Activated CD8-positive, alpha-beta memory T cell treated with anti-CD3 and anti-CD28 coated beads for 1 hour (primary cell): ENCODE measurements at regions not wholly inside any gene's neighbourhood (a gene's known extent, or its start where the extent isn't known, plus 50 kb on each side); places are given as distances from the start of the nearest gene placed in this dataset.

Experiments
- DNase-seq, 2 donors: peaks; one replicate each; pipeline ENCODE4 v3.0.0-alpha.2; 2020; ENCODE audit warnings: low read depth in 1 of 2; ENCODE audit errors: extremely low read depth in 1 of 2

DNA sequence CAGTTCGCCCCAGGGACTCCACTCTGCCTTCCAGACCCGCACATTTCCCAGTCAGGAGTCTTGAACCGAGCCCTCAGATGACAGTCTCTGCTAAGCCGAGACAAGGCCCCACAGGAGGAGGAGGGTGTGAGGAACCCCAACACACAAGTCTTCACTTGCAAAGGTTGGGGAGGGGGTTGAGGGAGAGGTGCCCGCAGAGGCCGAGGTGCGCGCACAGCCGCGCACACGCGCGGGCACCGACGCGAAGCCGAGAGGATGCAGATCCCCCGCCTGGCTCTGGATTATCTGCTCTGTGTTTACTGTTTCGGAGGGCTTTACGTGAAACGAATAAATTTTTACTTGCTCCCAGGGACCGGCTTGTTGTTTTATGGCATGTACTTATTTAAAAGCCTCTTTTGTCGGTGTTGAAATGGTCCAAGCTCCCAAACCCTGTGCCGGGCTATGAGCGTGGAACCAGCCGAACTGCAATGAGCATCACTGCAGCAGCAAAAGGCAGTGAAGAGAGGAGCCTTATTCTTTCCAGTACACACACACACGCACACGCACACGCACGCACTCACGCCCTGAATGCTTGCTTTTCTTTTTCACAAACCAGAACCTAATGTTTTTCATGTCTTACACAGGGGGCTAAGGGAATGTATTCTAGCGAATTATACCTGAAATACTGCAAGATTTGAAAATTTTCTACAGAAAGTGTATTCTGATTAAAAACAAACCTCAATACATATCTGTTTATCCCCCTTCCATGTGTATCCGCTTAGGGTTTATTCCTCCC is 297.7 kb downstream of the PARP8 start:
- no peak for DNase-seq

DNA sequence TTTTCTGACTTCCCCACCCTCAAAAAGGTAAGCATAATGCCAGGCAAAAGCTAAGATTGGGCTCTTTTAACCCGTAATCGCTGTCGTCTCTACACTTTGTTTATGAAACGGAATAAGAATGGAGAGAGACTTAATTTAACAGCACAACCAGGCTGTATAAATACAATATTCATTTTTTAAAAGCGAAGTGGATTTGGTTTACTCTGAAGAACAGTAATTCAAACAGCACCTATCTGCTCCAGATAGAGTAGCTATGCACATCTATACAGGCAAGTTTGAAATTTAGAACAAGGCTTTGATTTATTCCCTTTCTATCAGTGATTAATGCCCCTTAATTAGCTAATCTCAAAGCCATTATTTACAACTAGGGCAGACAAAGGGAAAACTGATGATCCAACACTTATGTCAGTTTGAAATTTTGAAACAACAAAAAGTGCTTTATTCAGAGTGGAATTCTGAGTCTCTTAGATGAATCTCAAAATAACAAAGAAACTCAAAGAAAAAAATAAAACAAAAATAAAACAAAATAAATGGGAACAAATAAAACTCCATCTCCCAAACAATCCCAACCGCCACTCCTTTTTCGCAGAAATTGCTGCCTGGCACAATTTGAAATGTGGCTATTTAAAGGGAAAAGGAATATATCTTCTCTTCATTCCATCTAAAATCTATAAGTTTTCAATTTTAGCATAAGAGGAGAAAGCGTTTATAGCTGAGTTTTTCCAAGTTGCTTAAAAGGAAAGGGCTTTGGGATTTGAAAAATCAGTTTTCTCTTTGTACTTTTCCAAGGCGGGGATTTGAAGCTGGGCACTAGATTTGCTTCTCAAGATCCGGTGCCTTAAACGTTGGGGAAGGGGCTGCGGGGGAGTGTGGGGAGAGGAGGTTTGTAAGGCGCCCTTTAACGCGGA is 298.6 kb downstream of the PARP8 start:
- no peak for DNase-seq

DNA sequence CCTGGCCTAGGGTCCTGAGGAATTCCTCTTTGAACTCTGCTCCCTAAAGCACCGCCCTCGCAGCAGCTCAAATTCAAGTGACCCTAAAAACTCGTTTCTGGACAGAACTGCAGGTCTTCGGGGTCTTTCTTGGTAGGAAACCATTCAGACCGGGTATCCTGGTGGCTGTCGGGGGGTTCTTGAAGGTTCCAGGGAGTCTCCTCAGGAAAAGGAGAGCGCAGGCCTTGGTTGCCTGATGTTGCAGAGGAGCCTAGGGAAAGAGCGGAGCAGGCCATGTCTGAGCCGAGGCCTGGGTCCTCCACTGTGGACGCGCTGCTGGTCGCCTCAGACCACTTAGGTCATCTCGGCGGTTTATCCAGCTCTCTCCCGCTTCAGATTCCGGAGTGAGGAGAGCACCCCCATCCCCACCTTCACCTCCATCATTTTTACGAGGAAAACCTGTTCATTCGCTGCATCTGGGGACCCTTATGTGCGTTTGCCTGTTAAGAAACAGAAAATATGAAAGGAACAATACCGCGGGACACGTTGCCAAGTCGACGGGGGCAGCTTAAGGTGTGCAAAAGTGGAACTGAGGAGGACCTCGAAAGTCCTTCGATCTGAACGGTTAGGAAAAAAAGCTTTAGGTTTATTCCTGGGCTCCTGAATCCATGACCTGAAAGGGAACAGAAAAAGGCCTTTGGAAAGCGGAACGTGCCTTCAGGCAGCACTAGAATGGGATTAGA is 299.4 kb downstream of the PARP8 start:
- no peak for DNase-seq

DNA sequence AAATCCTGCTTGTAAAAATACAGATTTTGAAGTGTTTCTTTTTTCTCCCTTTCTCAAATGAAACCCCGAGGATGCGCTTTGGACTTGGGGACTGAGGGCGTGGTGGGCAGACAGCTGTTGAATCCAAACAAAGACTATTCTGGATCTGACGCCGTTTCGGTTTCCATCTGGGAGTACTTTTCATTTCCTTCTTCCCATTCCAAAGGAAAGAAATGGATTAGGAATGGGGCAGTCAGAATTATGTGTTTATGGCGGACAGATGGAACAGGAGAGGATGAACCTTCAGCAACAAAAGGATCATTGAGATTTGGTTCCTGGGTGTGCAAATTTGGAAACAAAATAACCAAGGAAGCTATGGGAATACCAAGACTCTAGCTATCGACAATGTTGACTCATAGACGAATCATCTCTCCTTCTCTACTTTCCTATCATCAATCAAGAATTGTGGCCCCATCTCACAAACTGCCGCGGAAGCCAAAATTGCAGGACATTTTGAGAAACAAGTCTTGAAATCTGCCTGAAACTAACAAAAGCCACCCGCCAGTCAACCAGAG is 300.6 kb downstream of the PARP8 start:
- no peak for DNase-seq

DNA sequence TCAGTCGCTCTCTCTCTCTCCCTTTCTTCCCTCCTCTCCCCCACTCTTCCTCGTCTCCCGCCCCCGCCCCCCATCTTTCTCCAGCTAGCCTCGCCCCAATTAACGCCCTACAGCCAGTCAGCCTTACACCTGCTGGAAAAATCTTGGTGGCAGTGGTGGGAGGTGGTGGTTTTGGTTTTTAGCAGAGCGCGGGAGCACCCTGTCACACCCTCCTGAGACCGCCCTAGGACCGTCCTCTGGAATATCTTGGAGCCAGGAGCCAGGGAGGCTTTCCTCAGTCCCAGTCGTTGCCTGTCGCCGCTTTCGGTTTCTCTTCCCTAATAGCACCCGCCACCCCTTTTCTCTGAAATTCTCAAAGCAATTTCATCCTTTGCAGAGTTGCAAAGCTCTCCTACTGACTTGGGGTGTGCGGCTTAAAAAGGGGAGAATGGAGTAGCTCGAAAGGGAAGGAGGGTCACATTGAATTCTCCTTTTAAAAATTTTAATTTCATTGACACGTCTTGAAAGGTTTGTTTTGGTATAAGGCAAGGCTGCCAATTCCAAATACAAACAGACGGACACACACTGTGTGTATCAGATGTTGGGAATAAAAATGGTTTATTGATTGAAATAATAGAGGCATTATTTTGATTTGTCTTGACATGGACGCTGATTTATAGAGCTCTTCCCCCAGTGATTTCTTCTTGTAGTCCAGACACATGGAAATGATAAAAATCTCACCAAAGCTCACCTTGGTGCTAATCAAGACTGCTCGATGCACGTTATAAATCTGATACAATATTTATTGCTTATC is 301.3 kb downstream of the PARP8 start:
- DNase-seq, result no peak

DNA sequence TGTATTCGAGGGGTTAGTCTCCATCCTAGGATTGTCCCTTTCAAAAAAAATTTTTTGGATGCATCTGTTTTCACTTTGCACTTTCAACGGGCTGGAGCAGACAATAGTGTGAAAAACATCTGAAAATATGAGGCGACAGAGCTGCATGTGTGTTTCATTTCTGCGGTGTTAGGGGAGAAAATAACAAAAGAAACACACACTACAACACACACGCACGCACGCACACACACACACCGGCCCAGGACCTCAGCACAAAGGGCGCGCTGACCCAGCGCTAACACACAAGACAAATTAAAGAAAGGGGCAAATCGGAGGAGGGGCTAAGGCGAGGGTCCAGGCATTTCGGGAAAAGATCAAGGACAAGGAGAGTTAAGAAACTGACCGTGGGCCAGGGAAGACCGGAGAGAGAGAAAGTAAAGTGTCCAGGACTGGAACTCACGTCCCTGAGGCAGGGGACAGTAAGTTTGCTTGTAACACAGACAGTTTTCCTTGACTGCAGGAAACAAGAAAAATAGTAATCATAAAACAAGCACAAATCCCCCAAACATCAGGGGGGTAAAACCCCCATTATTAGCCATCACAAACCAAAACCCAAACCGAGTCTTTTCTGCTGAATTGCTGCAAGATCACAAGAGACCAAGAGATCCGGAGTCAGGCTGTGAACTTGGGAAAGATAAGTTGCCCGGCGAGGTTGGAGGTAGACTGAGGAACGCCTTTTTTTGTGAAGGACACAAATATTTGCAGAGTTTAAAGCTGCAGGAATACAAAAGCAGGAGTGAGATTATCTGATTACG is 302.1 kb downstream of the PARP8 start:
- no peak for DNase-seq

DNA sequence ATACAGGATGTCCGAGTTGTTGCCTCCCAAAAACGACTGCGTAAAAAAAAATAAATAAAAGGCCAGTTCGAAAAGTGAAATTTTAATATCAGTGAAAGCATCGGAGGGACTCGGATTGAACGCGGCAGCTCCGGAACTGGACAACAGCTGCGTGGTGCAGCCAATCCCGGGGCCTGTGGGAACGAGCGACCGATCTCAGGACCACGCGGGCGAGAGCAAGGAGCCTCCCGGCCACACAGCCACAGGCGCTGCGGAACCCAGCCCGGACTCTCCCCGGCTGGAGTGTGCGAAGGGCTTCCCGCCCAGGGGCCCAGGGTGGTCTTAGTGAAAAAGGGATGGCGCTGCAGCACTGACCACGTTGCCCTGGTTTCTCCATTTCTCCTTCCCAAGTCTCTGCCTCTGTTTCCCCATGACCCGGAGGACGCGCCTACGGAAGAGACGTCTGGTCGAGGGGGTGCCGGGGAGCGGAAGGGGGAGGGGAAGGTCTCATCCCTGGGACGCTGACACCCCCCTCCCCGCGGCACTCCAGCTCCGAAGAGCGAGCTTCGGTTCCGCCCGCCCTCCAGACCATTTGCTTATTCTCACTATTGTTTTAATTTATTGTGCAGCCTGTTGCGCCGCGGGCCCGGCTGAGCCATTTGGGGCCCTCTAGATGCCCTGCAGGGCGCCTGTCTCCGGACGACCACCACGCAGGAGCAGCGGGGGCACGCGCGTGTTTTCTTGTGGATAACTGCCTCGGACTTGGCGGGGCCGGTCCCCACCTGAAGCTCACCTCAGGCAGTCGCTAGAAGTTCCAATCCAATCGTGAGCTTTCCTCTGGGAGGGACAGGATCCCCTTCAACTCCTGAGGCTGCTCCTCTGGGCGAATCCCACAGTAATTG is 303.0 kb downstream of the PARP8 start:
- no peak for DNase-seq

DNA sequence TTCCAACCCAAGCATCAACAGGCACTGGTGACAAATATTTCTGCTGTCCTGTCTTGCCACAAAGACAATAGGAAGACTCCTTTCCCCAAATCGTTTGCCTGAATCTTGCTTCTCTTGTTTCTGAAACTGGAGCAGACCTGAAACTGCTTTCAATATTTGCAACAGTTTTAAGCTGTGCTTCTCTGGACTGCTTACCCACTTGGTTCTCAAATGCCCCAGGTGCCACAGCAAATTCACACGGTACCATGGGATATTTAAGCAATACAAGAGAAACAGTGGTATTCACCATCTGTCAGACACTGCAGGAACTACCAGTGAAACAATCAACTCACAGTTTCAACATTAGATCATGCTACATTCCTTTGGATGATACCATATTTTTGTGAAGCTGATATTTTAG is 309.4 kb downstream of the PARP8 start:
- no peak for DNase-seq

DNA sequence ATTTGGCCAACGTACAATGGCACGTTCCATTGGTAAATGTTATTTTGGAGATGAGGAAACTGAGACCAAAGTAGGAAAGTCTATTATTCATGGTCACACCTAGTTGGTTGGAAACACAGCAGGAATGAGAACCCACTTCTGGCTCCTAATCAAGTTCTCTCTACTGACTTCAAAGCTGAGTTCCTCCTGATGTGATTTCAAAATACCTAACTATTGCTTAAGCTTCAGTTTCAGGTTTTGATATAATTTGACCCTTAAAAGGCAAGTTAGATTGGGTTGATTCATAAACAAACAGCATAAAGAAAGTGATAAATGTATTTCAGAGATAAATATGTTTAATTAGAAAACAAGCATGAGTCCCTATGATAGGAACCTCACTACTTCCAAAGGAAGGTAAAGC is 312.5 kb downstream of the PARP8 start:
- no peak for DNase-seq

DNA sequence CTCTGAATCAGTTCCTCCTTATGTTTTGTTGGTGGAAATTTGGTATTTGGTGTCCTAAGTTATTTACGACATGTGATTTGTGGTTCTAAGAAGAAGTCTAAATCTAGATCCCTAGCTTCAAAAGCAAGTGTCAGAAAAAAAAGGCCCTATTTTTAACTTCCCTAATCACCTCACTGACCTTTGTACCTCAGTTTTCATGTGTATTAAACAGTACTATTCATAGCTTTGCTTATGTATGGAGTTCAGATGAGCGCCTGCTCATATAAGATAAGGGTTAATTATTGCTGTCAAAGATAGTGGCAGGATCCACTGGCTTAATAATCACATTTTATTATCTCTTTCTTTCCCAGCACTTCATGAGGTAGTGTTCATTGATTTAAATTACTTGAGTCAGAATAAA is 318.2 kb downstream of the PARP8 start:
- DNase-seq, result no peak

DNA sequence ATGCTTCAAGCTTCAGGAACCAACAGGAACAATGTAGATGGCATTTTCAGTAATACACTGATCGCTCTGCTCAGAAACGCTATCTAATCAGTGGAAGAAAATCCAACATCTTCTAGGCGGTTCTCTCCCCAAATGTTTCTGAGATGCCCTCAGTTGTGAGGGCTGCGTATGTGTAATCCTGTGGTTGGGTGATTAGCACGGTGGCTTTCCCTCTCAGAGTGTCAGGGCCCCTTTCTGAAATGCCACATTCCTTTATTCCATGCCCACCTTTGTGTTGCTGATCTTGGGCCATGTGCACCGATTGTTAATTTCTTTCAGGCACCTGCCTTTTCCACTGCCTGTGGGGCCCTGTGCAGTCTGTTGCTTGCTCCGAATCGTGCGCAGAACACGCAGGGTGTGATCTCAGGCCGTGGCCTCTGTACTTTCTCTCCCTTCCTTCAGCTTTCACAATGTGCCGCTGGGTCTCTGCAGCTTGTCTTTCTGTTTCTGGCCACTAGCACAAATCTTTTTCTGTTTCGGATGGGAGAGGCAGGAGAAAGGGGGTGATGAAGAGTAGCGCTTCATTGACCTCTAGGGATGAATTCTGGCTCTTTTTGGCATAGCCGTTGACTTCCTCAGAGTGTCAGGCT is 324.0 kb downstream of the PARP8 start:
- DNase-seq, result no peak

DNA sequence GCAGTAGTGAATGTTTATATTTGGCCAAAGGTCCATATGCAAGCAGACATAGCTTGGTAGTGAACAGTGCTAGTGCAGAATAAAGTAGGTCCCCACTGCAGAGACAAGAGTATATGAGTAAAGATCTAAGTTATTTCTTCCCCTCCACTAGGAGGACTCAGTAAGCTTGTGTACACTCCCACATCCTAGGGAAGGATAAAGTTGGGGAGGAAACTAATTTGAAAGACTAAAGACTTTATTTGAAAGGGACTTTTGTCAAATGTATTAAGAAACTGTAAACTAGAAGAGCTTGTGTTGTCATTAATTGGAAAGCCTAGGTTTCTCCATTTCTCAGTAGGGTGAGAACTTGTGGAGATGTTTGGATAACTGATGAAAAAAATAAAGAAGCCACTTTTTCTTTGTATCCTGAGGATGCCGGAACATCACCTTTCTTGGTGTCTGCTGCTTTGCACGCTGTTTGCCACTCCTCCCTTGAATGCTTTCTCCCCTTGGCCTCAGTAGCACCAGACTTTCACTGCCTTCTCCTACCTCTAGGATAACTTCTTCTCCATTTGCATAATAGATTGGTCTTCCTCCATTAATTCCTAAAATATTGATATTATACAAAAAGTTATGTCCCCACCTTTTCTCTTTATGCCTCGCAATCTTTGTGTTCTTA is 329.0 kb downstream of the PARP8 start:
- no peak for DNase-seq

DNA sequence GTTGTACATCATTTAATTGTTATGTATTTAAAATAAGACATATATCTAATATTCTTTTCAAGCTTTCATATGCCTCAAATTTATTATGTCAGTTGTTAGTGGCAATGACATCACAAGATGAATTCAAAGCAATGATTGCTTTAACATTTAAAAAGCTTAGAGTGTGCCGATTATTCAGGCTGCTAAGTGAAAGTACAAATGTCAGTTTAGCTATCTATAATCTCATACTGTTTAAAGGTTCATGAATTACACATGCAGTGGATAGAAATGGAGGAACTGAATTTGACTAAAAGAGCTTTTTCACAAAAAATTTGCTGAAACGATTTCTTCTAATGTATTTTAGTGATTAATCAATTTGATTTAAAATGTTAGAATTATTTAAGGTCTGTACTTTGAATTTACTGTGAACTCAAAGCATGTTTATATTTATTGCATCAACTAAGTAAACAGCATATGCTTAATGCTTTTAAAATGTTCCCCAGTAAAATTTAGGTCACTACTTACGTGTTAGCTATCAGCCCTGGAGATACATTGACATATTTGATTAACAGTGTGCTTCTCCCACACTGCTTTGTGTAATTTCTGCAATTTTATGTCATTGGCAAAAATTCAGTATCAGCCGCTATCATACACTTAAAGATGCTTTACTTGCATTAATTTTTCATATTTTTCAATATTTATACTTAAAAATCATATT is 334.9 kb downstream of the PARP8 start:
- no peak for DNase-seq

DNA sequence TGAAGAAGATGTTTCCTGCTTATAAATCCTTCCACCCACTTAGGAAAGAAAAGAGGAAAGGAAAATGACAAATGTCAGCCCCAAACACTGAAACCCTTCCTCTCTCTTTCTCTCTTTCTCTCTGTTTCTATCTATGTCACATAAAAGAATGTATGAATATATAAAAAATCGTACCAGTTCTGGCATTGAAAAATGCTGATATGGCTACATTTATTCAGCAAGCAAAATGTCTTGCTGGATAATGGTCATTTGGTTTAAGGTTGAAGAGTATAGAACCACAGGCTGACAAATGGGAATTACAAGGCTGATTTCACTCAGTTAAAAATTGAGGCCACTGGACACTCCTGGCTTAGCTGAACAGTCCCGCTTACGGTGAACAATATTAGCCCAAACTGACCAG is 335.9 kb downstream of the PARP8 start:
- DNase-seq, result no peak

DNA sequence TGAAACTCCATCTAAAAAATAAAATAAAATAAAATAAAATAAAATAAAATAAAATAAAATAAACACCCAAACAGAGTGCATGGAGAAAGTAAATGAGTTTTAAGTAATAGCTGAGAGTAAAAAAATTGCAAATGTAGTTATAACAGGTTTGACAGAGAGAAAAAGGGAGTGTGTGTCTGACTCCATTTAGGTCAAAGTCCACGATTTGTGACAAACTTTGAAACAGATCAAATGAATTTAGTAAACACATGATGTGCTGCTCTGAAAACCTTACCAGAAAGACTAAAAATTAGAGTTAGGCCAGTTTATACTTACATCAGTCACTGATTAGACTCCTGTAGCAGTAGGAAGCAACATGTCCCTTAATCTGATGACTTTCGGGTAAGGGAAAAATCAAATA is 346.6 kb downstream of the PARP8 start:
- DNase-seq, result no peak

DNA sequence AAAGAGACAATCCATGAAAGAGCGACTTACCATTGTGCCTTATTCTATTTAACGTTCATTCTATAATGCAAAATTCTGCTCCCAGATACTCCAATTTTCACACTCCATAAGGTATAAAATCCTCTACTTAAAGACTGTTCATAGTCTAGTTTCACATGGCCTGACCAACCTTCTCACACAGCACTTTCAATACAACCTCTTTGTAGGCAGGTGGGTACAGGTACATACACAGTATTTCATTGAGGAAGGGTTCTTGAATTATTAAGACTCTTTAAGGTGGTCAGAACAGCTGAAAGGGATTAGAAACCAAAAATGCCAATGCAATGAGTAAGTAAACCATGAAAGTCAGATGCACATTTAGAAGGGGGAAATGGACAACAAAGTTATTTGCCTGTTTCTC is 352.0 kb downstream of the PARP8 start:
- DNase-seq, result no peak

DNA sequence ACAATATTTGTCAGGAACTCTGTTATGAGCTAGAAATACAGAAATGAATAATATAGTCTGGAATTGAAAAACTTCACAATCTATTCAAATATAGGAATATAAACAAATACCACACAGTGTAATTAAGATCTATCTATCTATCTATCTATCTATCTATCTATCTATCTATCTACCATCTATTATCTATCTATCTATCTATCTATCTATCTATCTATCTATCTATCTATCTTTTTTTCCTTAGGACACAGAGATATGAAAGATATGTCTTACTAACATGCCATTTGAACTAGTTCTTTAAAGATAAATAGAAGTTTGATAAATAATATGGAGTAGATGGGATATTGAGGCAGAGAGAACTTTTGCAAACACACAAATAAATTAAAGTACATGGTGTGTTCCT is 357.8 kb downstream of the PARP8 start:
- no peak for DNase-seq
